Ascending aorta (tissue), 2 donors: ENCODE measurements at regions not wholly inside any gene's neighbourhood (a gene's known extent, or its start where the extent isn't known, plus 50 kb on each side); places are given as distances from the start of the nearest gene placed in this dataset.

Experiments
- DNase-seq, 2 donors: peaks; one replicate each; pipeline ENCODE4 v3.0.0-alpha.2; 2019; ENCODE audit warnings: low spot score in 2 of 2
- H3K27ac ChIP-seq, 2 donors: fragments of 200-600 bp; sonication (generic); one replicate each; pipeline ENCODE4 v1.5.1; 2016 to 2017; ENCODE audit warnings: mild to moderate bottlenecking in 1 of 2
- H3K27me3 ChIP-seq: fragments of 200-600 bp; sonication (generic); one replicate; pipeline ENCODE4 v1.5.1; 2017
- H3K36me3 ChIP-seq, 2 donors: fragments of 200-600 bp; sonication (generic); one replicate each; pipeline ENCODE4 v1.5.1; 2016
- H3K4me1 ChIP-seq, 2 donors: fragments of 200-600 bp; sonication (generic); one replicate each; pipeline ENCODE4 v1.5.1; 2016 to 2017; ENCODE audit warnings: mild to moderate bottlenecking in 1 of 2
- H3K4me3 ChIP-seq, 2 donors: fragments of 200-600 bp; sonication (generic); one replicate each; pipeline ENCODE4 v1.5.1; 2016 to 2017; ENCODE audit warnings: mild to moderate bottlenecking in 1 of 2
- H3K9me3 ChIP-seq, 2 donors: fragments of 200-600 bp; sonication (generic); one replicate each; pipeline ENCODE4 v1.5.1; 2016
- intact Hi-C: fragments of 100-400 bp; cut with DNase I; formaldehyde crosslinking; loops from one replicate; pipeline ENCODE4 v1.15.1; 2023
- TF ChIP-seq, protein P1 (sequence below), 3 experiments: fragments of 200-600 bp in 2 of 3; fragments of 450-650 bp in 1 of 3; sonication (generic) in 2 of 3; IDR thresholded peaks; one replicate each; pipeline ENCODE4 v1.5.1; 2016 to 2019; ENCODE audit warnings: antibody characterized with exemption in 3 of 3, mild to moderate bottlenecking in 1 of 3, moderate library complexity in 1 of 3

DNA sequence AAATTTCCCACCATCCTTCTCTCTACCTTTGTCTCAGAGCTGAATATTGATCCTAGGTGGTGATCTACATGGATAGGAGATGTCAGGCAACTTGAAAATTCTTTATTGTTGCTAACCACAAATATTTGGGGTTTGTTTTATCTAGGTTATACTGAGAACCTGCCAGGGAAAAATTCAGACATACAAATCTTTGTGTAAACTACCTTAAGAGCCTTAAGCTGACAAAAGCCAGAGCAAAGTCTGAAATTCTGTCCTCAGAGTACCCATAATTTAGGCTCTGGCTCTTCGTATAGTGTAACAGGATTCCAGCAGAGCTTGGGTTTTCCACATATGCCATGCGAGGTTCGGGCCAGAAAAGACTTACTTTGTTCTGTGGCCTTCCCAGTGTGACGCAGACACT lies 406.7 kb upstream of the MAF start:
- intact Hi-C loops, result no loop called here

DNA sequence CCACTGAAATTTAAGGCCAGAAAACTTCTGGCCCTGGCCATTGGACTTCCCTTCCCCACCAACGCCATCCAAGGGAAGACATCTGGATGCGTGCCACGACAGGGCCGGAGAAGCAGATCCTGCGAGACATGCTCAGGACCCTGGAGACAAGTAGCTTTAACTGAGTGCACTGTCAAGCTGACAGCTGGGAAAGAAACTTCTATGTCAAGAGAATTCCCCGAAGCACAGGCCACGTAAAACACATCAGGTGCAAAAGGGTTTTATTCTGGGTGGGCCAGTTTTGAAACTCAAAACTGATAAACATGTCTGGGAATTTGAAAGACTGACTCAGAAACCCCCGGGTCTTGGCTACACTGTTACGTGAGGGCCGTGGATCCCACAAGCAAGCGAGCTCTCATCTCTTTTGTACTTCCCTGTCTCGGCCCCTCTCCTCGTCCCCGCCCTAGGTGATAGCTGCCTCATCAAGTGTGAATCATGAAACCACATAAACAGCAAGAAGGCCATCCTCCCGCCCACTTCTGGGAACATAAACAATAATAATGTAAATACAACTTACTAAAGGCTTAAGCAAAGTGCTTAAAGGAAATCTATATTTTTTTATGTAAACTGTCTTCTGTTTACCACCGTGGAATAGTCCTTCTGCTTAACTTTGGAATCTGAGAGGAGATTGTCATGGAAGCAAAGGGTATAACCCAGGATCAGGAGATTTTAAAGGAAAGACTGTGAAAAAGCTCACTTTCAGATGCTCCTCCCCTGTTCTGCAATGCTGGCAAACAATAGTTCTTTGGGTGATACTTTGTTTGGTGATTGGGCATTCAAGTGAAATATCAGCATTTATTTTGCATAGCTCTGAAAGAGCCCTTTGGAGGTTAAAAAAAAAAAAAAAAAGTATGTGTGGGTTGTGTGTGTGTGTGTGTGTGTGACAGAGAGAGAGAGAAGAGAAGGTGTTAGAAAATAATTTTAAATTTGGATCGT lies 406.0 kb upstream of the MAF start:
- TF ChIP-seq, protein P1, sequence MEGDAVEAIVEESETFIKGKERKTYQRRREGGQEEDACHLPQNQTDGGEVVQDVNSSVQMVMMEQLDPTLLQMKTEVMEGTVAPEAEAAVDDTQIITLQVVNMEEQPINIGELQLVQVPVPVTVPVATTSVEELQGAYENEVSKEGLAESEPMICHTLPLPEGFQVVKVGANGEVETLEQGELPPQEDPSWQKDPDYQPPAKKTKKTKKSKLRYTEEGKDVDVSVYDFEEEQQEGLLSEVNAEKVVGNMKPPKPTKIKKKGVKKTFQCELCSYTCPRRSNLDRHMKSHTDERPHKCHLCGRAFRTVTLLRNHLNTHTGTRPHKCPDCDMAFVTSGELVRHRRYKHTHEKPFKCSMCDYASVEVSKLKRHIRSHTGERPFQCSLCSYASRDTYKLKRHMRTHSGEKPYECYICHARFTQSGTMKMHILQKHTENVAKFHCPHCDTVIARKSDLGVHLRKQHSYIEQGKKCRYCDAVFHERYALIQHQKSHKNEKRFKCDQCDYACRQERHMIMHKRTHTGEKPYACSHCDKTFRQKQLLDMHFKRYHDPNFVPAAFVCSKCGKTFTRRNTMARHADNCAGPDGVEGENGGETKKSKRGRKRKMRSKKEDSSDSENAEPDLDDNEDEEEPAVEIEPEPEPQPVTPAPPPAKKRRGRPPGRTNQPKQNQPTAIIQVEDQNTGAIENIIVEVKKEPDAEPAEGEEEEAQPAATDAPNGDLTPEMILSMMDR (IDR thresholded peaks at IDR 0.05), result no peak
- H3K27ac ChIP-seq, result no peak overlapping the region
- no peaks in the 10 kb centered on the region for H3K4me1 ChIP-seq
- H3K27me3 ChIP-seq, result no peaks in the 10 kb centered on the region
- no peak overlapping the region for H3K4me3 ChIP-seq
- intact Hi-C loops, result no loop called here
- no peaks in the 10 kb centered on the region for H3K9me3 ChIP-seq
- DNase-seq, result no peak
- H3K36me3 ChIP-seq, result no peaks in the 10 kb centered on the region

More for the DNA sequence above, 406.7 kb upstream of the MAF start:
- Histone ChIP-seq H3K36me3 (no peaks in the 10 kb centered on the region), H3K27me3 (no peaks in the 10 kb centered on the region), H3K4me1 (no peaks in the 10 kb centered on the region), H3K4me3 (no peak overlapping the region), H3K27ac (no peak overlapping the region), H3K9me3 (no peaks in the 10 kb centered on the region)
- TF ChIP-seq, protein P1 (IDR thresholded peaks at IDR 0.05), result no peak
- no peak for DNase-seq

DNA sequence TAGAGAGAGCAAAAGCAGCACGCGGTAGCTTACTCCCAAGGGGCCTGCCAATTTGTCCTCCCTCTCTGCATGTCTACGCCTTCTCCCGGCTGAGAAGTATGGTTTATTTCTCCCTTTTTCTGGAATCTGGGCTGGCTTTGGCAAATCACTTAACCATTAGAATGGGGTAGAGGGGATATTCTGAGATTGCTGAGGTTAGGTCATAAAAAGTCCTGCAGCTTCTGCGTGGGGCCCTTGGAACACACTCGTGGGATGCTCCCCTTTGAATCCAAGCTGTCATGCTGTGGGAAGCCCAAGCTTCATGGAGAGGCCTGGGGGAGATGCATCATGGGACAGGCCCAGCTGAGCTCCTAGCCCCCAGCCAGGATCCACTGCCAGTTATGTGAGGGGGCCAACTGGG lies 403.6 kb upstream of the MAF start:
- Histone ChIP-seq H3K4me1 (no peaks in the 10 kb centered on the region), H3K9me3 (no peaks in the 10 kb centered on the region), H3K27me3 (no peaks in the 10 kb centered on the region), H3K4me3 (no peak overlapping the region), H3K27ac (no peak overlapping the region), H3K36me3 (no peaks in the 10 kb centered on the region)
- no peak for DNase-seq
- TF ChIP-seq, protein P1 (IDR thresholded peaks at IDR 0.05), result no peak
- intact Hi-C loops, result no loop called here

DNA sequence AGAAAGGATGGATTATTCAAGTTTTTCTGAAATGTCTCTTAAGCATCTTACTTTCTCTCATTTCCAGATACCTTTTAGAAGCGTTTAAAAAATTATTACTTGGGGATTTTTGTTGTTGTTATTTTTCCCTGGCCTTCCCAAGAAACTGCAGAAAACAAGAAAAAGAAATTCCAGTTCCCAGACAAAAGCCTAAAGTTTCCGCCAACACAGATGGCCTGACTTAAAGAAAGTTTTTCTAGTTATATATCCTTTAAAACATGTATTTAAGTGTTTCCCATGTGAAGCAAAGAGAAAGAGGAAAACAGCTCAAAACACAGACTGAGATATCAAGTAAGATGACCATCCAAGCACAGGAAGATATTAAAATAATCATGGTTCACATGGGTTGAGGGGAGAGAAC lies 401.7 kb upstream of the MAF start:
- no peak for DNase-seq
- Histone ChIP-seq H3K36me3 (no peaks in the 10 kb centered on the region), H3K27me3 (no peaks in the 10 kb centered on the region), H3K27ac (no peak overlapping the region), H3K4me1 (no peaks in the 10 kb centered on the region), H3K9me3 (no peaks in the 10 kb centered on the region), H3K4me3 (no peak overlapping the region)
- TF ChIP-seq, protein P1 (IDR thresholded peaks at IDR 0.05), result no peak
- intact Hi-C loops, result no loop called here

DNA sequence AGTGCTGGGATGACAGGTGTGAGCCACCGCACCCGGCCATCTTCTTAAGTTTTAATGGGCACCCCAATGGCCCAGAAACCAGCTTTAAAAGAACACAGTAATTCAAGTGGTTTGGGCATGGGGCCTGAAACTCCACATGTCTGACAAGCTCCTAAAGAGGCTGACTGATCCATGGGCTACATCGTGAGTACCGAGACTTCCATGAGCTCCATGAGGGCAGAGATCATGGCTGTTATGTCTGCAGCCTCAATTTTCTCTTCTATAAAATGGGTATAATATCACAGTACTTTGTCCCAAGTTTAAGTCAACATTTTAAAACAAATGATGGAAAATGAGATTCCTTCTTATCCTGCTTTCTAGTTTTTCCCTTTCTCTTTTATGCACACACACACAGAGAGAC lies 397.6 kb upstream of the MAF start:
- TF ChIP-seq, protein P1 (IDR thresholded peaks at IDR 0.05), result no peak
- H3K4me1 ChIP-seq, result no peaks in the 10 kb centered on the region
- no peak overlapping the region for H3K27ac ChIP-seq
- no peaks in the 10 kb centered on the region for H3K9me3 ChIP-seq
- H3K4me3 ChIP-seq, result no peak overlapping the region
- intact Hi-C loops, result no loop called here
- no peak for DNase-seq
- H3K27me3 ChIP-seq, result no peaks in the 10 kb centered on the region
- H3K36me3 ChIP-seq, result no peaks in the 10 kb centered on the region
